Embryonic facial prominence (tissue), 1 donor: ENCODE measurements at regions not wholly inside any gene's neighbourhood (a gene's known extent, or its start where the extent isn't known, plus 50 kb on each side); places are given as distances from the start of the nearest gene placed in this dataset.
"Not testable (repeated sequence)": the region's sequence is repeated elsewhere in the genome, so short reads cannot be mapped to it uniquely, and the experiment has no call there.

Experiments used
- DNase-seq: peaks from one replicate; pipeline ENCODE4 v3.0.0-alpha.2; 2016; ENCODE audit errors: extremely low spot score

DNA sequence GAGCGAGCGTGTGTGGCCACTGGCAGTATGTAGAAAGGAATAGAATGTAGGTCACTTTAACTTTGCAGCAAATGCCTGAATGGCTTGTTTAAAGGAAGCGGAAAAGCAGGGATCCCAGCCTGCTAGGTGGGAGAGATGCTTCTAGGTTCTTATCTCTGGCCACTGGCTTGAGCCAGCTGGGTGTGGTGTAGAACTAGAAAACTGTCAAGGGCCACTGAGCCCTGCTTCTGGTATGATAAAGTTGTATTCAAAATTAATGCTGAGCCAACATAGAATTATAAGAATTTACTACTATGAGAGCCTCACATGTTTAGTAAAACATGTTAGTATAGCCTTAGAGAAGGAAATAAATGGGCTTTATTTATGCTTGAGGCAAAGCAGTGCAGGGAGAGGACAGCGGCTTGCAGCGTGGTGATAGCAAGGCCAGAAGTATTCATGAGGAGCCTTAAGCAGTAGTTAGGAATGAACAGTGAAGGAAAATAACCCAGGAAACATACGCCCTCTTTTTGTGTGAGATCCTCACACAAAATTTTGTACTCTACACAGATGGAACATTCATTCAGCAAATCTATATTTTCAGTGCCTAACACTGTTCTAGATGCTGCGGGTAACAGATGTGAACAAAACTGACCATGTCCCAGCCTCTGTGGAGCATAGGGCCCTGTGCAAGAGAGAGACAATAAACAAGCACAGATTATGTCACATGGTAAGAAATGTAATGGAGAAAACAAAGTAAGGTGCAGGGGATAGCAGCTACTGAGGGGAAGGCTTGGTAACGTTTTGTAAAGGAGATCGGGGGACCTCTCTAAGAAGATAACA lies 863.2 kb downstream of the DIAPH3 start:
- DNase-seq: no peak

DNA sequence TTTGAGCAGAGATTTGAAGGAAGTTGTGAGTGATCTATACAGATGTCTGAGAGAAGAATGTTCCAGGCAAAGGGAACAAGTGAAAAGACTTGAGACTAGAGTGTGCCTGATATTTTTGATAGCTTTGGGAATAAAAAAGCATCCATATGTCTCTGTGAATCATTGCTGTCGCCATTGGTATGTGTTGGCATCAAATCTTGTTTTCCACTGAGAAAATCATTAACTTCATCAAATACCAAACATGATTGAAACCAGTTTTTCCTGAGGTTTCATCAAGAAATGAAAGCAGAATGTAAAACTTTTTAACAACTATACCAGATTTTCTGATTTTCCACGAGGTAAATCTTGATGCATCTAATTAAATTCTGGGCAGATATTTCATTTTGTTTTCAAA lies 862.6 kb downstream of the DIAPH3 start:
- DNase-seq: no peak

DNA sequence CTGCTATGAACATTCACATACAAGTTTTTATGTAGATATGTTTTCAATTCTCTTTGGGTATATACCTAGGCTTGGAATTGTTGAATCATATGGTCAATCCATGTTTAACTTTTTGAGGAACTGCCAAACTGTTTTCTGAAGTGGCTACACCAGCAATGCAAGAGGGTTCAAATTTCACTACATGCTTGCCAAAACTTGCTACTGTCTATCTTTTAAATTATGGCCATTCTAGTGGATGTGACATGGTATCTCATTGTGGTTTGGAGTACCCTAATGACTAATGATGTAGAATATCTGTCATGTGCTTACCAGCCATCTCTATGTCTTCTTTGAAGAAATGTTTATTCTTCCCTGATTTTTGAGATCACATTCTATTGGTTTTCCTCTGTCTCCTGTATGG lies 860.3 kb downstream of the DIAPH3 start:
- no peak for DNase-seq

DNA sequence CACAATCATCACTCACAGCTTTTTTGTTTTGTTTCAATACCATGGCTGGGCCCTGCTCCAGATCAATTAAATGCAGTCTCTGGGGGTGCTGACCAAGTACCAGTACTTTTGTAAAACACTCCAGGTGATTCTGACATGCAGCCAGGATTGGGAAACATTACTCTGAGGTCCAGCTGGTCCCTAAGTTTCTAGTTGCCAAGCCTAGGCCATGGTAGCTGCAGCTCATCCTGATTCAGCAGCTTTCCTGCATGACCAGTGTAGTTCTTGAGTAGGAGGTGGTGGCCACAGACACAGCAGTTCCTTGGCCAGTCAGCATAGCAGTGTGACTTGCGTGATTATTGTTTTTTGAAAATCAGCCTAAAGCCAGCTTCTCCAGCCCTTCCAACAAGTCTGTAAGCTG lies 859.1 kb downstream of the DIAPH3 start:
- DNase-seq: no peak

DNA sequence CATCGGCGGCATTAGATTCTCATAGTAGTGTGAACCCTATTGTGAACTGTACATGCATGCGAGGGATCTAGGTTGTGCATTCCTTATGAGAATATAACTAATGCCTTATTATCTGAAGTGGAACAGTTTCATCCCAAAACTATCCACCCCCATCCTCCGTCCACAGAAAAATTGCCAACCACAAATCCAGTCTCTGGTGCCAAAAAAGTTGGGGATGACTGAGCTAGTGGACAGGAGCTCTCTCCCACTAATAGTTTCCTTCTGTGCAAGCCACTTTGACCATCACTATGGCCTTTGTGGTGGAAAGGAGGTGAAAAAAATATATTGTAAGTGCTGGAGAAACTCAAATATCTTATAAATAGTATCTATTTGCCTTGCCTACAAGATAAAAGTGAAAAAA lies 857.8 kb downstream of the DIAPH3 start:
- no peak for DNase-seq

DNA sequence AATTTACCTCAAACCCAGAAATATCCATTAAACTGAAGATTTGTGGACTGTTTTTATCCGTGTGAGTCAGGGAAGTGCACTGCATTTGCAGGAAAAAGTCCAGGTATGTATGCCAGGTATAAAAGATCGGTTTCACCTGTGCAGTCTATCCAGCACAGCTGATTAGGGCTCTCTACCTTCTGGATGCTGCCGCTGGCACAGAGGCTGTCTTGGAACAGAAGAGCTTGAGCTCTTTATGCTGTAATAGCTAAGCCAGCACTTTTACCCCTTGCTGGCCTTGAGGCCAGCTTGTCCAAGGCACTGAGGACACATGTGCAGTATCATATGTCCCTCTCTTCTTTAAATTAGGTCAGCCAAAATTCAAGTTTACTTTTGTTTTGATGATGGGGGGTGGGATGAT lies 851.0 kb downstream of the DIAPH3 start:
- DNase-seq: no peak

DNA sequence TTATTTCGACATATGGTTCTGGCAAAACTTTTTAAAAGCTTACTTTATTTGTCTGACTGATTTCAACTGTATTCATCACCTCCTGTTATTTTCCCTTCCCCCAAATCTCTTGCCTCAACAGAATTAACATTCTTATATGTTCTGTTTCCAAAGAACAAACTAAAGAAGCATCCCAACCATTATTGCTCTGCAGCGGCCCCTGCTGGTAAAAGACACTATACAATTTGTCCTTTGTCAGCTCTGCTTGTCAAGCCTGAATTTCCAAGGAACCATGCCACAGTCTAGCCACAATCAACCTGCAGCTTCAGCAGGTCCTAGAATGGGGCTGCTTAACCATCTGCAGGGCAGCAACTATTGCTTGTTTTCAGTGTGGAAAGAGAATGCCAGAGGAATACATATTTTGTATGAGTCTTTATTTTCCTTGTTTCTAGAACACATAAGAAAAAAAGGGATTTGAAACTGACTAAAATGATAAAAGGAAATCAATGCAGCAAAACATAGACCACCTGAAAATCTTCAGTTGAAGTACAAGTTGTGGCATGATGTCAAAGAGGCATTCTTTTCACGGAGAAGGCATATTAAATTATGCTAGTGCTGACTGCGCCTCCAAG lies 845.3 kb downstream of the DIAPH3 start:
- peak; percentile 41 for DNase-seq

DNA sequence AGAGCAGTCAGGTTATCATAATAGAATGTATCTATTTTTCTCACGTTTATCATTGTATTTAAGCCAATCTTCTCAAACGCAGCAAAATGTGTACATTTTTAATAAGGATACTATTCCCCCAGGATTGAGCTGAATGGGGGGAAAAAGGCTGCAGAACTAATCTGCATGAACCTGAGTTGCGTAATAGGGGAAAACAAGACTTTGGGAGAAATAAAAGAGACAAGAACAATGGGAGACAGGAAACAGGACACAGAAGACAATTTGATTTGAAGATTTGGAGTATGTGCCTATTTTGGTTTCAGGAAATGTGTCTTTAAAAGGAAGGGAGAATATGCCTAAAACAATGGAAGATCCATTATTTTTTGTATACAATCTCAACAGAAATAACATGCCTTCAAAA lies 844.5 kb downstream of the DIAPH3 start:
- no peak for DNase-seq

DNA sequence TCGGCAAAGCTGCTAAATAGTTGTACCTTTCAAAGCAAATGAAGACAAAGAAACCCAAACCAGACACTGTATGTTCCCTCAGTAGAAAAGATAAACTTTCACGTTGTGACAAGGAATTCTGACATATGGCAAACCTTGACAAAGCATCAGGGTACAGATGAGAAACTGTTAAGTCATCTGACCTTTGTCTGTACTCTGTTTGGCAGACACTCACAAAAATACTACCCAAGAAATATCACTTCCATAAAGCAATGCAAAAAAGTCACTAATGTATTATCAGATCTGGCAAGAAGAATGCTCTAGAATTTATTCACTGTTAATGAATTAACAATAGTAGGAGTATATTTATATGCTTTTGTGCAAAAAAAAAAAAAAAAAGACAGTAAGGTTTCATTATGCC lies 843.7 kb downstream of the DIAPH3 start:
- no peak for DNase-seq

DNA sequence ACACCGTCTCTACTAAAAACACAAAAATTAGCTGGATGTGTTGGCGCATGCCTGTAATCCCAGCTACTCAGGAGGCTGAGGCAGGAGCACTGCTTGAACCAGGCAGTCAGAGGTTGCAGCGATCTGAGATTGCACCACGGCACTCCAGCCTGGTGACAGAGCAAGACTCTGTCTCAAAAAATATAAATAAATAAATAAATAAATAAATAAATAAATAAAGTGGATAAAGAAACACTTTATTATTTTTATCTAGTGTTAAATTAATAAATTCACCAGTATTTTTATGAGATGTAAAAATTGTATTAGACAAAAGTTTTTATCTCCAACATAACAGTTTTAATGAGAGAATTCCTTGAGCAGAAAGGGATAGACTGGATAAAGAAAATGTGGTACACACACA lies 839.3 kb downstream of the DIAPH3 start:
- DNase-seq: not testable (repeated sequence)

DNA sequence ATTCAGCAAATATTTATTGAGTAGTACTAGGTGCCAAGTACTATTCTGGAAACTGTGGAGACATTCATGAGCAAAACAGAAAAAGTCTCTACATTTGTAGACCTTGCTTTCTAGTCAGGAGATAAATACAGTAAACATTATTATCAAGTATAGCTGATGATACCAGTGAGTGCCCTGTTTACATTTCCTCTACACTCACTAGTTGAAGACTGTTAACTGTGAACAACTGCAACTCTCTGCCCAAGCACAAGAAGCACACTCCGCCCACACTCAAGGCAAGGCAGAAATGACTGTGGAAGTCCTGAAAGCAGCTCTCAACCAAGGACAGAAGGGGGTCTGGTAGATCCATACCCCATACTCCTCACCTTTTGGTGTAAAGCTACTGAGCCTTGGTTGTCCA lies 837.0 kb downstream of the DIAPH3 start:
- no peak for DNase-seq

DNA sequence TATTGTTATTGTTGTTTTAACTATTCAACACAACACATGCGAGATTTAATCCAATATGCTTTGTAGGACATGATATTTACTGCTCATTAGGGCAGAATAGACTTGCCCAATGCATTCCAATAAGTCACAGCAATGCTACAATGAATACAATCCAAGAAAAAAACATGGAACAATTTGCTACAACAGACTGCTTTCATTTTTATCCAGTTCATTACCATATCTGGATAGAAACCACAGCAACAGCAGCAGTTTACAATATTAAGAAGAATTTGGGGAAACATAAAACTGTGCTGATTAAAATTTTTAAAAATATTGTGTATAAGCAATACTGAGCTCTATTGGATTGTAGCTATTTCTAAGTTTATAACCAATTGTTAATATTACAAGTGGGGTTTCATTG lies 833.0 kb downstream of the DIAPH3 start:
- DNase-seq: no peak

DNA sequence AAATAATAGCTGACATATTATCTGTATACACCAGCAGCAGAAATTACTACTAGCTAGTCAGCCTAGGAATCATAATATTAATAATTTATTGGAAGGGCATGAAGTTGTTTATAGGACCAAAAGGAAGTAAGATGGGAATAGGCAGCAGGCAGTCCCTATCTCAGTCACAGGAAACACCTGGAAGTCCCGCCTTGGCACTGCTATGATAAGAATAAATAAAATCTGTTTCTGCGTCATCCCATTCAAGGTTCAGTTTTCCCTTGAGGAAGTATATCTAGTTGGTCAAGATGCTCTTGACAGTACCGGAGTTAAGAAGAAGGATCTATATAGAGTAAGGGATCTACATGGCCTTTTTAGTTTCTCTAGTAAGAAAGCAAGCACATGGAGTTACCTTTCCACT lies 830.8 kb downstream of the DIAPH3 start:
- no peak for DNase-seq

DNA sequence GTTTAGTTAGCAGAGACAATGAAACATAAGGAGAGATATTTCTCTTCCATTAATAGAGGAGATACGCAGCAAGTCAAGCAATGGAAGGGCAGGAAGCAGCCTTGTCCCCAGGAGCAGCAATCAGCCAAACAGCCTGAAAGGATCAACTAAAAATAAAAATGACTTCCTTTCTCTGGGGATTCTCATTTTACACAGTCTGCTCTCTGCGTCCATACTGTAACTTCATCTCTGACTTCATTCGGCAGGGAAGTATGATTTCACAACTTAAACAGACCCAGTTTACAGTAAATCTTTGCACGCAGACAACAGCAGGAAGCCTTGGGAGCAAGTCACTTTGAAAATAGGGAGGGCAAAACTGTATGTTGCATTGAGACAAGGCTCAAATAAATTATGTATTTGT lies 826.7 kb downstream of the DIAPH3 start:
- DNase-seq: peak; percentile 27

DNA sequence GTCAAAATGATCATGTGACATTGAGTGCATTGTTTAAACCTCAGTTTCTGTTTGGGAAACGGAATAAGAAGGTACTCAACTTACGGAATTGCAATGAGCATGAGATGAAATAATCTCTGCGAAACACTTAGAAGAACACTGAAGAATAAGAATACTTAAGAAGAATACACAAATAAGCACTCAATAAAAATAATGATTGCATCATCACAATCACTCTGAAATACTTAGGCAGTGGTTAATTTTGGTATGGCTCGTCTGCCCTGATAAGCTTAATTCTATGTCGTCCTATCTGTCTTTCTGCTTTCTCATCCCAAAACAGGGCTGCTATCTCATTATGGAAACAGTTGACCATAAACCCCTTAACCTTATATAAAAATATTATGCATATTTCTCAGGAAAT lies 823.6 kb downstream of the DIAPH3 start:
- DNase-seq: no peak

DNA sequence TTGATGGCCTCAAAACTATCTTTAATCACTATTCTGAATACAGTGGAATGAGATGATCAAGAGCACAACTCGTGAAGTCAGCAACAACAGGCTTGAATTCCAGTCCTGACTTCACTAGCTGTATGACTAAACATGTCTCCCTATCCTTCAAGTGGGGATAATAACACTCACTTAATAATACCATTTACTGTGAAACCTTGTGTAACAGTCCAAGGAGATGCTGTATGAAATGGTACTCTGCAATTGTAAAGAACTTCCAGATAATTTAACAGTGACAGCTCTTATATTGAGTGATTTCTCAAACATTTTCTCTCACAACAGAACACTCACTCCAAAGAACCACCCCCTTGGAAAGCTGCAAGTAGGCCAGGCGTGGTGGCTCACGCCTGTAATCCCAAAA lies 823.1 kb downstream of the DIAPH3 start:
- DNase-seq: no peak

DNA sequence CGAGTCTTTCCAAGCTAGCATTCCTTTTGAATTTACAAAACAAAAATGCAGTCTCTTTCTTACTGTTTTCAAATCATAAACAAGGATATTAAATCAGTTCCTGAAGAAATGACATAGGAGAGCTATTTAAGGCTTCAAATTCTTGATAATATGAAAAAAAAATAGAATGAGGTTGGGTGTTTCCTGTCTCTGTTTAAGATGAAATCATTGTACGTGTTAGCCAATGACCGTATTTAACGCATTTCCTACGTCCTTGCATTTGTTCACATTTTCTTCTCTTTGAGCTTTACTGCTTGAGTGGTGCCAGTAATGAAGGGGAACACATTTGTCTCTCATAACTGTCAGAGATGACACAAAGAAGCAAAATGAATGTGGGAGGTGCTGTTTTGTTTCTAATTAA lies 821.3 kb downstream of the DIAPH3 start:
- no peak for DNase-seq

DNA sequence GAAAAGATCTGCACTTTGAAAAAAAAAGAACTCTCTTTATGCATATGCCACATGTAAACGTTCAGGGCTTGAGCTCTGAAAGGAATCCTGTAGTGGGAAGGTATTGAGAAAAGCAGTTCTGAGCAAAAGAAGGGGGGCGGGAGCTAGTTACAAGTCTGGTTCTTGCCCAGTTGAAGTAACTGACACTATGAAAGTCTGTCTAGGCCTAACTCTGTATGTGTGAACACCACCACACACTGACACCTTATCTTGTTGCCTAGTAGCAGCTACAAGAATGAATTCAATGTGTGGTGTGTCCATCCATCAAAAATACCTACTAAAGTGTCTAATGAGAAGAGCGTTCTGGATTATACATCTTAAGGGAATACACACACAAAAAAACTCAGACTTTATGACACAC lies 820.6 kb downstream of the DIAPH3 start:
- no peak for DNase-seq

DNA sequence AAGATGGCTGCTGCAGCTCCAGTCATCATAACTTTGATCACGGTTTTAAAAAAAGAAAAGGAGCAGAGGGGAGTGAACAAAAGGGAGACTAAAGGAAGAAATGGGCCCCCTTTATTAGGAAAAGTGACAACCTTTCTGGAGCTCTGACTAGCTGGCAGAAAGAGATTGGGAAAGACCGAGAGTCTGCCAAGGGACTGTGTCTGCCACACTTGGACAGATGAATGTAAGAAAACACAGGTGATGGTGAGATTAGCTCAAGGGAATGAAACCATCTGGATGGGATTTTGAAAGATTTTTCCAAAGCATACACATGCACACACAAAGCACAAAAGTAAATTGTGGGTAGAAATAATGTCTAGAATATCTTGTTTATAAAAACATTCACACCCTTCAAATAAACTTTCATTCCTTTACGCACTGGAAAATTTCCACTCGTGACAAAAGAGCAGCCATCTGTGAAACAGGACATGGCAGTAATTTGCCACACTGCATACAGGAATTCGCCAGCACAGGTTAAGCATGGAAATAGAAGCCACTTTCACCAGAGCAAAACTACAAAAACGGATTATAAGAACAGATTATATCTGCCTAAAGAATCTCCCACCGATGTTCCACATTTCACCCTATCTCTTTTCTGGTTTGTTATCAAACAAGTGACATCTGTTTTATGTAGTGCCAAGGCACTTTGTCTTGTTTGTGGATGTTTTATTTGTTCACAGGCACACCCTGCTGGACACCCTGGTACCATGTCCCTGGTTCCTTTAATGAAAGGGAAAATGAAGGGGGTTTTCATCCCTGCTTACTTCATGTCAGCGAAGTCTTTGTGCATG lies 819.5 kb downstream of the DIAPH3 start:
- DNase-seq: no peak

DNA sequence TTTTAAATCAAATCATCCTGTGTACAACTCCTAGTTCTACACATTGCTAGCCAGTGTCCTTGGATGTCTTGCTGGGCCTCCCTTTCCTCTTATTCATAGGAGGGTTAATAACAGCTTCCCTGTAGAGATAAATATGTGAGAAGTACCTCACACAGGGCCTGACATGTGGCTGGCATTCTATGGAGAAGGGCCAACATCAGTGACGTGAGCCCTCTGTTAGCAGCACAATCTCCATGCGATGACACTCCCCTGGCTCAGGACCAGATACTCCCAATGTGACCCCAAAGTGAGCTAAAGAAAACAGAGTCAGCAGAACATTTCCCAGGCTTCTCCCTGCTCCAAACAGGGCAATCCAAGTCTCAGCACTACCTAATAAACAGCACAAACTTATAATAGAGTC lies 818.4 kb downstream of the DIAPH3 start:
- DNase-seq: no peak

DNA sequence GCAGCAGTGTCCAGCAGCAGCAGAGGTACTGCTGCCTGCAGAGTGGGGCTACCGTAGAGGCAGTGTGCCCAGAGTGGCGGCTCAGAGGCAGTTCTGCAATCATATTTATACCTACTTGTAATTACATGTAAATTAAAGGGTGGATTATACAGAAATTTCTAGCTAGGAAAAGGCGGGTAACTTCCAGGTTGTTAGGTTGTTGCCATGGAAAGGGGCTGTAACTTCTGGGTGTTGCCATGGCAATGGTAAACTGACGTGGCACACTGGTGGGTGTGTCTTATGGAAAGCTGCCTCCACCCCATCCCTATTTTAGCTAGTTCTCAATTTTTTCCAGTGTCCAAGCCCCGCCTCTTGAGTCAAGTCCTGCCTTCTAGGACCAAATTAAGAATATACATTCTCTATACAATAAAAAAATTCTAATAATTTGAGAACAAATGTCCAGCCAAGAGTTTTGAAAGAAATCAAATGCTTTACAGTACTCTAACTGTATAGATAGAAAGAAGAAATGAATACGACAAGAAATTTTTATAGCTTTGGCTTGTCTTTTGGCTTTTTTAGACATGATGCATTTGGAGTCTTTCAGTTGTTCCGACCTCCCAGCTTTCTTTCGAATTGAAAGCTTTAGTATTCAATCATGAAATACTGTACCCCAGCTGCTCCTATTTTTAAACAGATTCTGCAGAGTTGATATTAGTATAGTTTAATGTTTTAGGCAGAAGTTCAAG lies 816.6 kb downstream of the DIAPH3 start:
- peak; percentile 12 for DNase-seq

DNA sequence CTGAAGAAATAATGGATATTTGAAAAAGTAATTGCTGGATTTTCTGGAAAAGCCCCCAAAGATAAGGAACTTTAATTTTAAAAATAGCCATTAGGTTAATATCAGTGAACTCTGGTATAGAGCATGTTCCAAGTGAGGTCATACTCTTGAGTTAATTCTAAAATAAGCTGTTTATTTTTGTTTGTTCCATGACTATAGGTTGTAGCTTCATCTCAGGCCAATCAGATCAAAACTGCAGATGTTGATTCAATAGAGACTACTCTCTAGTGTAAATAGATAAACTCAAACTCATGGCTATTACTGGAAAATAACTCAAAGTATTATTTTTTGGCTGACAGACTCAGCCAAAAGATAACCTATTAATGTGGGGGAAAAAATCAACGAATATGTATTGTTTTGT lies 815.1 kb downstream of the DIAPH3 start:
- no peak for DNase-seq
